GM10266 (cell line): ENCODE measurements at regions not wholly inside any gene's neighbourhood (a gene's known extent, or its start where the extent isn't known, plus 50 kb on each side); places are given as distances from the start of the nearest gene placed in this dataset.

Experiments
- DNase-seq: peaks from one replicate; pipeline ENCODE4 v3.0.0; 2012; ENCODE audit errors: extremely low spot score
- CTCF ChIP-seq: IDR thresholded peaks from 2 replicates; pipeline ENCODE4 v1.5.1; 2012; ENCODE audit warnings: mild to moderate bottlenecking, low read depth; ENCODE audit not compliant: control insufficient read depth, insufficient read depth; ENCODE audit errors: missing control alignments

GRCh38 chr12:115859231-115859630 lies 418.3 kb downstream of the MED13L start:
- no peak for DNase-seq
- TF ChIP-seq CTCF = no peak

GRCh38 chr12:115857923-115858322 lies 419.6 kb downstream of the MED13L start:
- TF ChIP-seq CTCF = no peak
- no peak for DNase-seq

- no peak for TF ChIP-seq CTCF
- DNase-seq = no peak
Observed at GRCh38 chr12:115857160-115857920, 420.2 kb downstream of the MED13L start.

GRCh38 chr12:115852054-115852453 lies 425.4 kb downstream of the MED13L start:
- no peak for TF ChIP-seq CTCF
- no peak for DNase-seq

- DNase-seq = no peak
- TF ChIP-seq CTCF = no peak
Observed at GRCh38 chr12:115850957-115851356, 426.5 kb downstream of the MED13L start.

GRCh38 chr12:115849262-115849943 lies 428.1 kb downstream of the MED13L start:
- DNase-seq = no peak
- no peak for TF ChIP-seq CTCF

GRCh38 chr12:115847398-115847797 lies 430.1 kb downstream of the MED13L start:
- TF ChIP-seq CTCF = no peak
- DNase-seq = no peak
